ENCODE measurements at regions not wholly inside any gene's neighbourhood (a gene's known extent, or its start where the extent isn't known, plus 50 kb on each side); places are given as distances from the start of the nearest gene placed in this dataset.
"Not testable (repeated sequence)": the region's sequence is repeated elsewhere in the genome, so short reads cannot be mapped to it uniquely, and the experiment has no call there.

DNA sequence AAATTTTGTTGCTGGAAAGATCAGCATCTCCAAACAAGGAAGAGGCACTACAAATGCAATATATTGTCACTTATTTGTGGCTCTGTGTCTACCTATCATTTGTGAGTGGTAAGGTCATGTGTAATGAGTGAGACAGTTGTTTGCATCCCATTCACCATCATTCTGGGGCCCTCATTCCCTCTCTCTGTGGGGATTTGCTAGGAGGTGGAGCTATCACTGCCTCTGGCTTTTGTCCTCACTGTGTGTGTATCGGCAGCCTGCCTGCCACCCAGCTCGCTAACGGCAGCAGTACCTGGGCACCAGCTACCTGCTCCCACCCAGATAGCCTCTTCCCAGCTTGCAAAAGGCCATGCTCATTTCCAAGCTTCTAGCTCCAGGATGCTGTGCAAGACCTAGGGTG, 379.2 kb upstream of the ZFHX3 start:
- peak; percentile 44 for FAIRE-seq

DNA sequence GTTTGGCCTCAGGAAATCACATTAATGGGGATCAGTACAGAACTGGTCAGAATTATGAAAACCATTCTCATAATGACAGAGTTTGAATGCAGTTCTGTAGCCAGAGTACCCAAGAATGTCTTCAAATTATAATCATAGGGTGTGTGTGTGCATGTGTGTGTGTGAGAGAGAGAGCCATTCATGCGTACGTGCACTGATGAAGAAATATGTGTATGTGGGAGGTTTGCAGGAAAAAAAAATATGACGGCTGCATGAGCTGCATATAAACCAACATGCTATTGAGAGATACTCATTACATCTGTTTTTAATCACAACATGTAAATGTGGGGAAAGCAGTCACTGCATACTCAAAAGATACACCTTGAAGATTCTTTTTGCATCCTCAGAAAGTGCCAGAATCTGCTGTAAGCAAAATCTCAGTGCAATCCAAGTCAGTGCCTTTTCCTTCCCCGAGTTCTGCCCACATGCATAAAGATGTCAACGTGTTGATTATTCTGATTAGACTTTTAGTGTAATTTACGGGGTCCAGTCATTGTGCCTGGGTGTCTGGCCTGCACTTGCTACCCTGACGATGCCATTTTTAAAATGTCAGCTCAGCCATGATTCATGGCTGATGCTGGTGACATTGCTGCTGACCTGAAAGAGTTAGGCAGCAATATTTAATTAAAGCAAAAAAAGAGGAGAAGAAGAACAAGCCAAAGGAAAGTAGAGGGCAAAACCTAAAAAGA, 378.7 kb upstream of the ZFHX3 start:
- FAIRE-seq (no peak), DNase-seq (ENCODE audit: insufficient read length, low spot score) (no peak)

More for the DNA sequence above, 379.2 kb upstream of the ZFHX3 start:
- no peak for DNase-seq (ENCODE audit: insufficient read length, low spot score)

DNA sequence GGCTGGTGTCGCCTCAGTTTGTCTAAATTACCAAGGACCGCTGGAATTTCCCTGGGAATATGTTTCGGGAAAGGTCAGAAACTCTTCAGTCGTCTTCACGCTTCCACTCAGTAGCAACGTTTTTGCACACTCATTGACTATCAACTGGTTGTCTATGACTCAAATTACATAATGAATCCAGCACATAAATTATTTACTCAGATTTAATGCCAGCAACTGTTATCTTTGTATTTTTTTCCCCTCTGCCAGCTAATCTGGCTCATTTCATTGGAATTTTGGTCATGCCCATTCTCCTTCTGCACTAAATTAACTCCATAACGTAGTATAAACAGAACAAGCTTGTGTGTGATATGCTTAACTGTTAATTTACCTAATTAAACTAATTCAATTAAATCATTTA, 372.7 kb upstream of the ZFHX3 start:
- no peak for FAIRE-seq
- DNase-seq (ENCODE audit: insufficient read length, low spot score) = peak; percentile 22

DNA sequence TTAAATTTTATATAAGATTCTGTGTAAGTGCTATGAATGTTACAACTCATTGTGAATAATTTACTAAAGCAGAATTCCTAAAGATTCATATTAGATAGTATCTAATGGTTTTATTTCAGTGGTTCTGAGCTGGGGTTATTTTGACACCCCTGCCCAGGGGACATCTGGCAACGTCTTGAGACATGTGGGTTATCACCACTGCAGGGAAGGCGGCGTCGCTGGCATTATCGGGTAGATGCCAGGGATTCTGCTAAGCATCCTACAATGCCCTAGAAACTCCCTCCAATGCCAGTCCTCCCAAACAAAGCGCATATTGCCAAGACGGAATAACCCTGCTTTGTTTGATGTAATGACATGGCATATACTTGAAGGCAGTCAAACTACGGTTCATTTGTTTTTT, 372.3 kb upstream of the ZFHX3 start:
- no peak for DNase-seq (ENCODE audit: insufficient read length, low spot score)
- no peak for FAIRE-seq

DNA sequence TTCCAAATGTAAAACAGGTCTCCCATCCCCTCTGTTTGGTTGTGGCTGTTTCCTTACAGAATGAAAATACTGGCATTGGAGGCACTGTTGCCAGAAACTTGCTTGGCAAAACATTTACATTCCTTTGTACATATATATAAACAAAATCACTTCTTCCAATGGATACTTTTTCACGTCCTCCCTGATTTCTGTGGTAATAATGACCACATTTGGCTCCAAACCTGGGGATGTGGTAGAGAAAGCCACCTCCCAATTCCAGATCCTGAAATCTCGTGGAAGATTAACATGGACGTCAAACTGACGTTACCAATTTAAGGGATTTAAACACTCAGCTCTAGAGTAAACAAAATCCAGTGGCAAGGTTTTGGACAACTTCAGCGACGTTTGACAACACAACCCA, 370.8 kb upstream of the ZFHX3 start:
- no peak for FAIRE-seq
- no peak for DNase-seq (ENCODE audit: insufficient read length, low spot score)

DNA sequence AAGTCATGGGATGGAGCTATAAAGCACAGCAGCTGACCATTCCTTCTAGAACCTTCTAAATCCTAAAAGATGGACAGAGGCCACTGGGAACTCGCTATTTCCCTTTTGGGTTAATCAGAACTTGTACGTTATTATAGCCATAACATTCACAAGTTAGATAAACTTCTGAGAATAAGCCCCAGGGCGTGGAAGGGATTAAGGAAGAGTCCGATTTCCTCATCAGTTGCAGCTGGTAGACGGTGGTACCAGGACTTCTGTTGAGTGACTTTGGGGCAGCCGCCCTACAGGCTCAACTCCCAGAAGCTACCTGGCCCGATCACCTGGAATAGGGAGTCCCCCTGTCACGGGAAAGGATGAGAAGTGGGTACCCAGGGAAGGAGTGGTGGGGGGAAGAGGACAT, 370.1 kb upstream of the ZFHX3 start:
- FAIRE-seq (no peak), DNase-seq (ENCODE audit: insufficient read length, low spot score) (no peak)

DNA sequence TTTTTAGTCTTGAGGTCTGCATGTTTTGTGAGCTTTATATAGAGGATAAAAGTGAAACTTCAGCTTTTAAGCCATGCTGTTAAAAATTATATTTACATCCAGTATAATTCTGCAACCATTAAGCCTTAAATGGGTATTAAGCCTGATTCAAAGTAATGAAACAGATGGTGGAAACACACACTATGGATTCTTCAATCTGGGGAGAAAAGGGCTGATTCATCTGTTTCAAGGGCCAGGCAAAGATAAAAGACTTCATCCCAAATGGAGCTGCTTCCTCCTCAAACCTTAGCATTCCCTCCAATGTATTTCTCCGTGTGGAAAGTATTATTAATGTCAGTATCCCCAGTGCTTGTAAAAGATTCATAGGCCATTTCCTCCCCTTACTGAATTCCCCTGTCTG, 367.4 kb upstream of the ZFHX3 start:
- no peak for FAIRE-seq
- no peak for DNase-seq (ENCODE audit: insufficient read length, low spot score)

DNA sequence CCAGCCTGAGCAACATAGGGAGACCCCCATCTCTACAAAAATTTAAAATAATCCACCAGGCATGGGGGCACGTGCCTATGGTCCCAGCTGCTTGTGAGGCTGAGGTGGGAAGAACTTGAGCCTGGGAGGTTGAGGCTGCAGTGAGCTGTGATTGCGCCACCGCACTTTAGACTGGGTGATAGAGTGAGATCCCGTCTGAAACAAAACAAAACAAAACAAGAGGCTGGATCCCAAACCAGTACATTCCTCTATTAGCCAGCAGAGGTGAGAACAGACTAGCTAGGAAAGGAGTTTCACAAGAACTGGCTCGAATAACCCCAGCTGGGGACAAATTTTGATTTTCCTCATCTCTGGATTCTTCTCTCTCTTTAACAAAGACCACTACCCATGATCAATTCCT, 366.7 kb upstream of the ZFHX3 start:
- no peak for DNase-seq (ENCODE audit: insufficient read length, low spot score)
- FAIRE-seq = no peak

DNA sequence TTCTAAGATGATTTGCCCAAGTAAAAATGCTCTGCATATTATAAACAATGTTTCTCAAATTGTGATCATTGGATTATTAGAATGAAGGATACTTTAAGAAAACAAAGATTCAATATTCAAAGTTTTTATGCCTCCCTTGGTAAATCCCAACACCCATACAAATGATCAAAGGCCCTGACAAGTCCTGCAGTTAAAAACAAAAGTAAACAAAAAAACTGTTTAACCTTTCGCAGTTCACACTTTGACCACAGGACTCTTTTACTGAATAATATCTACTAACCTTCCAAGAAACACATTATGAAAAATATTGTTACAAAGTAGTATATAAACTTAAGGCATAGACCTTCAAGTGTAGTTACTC, 365.9 kb upstream of the ZFHX3 start:
- FAIRE-seq (no peak), DNase-seq (ENCODE audit: insufficient read length, low spot score) (no peak)

DNA sequence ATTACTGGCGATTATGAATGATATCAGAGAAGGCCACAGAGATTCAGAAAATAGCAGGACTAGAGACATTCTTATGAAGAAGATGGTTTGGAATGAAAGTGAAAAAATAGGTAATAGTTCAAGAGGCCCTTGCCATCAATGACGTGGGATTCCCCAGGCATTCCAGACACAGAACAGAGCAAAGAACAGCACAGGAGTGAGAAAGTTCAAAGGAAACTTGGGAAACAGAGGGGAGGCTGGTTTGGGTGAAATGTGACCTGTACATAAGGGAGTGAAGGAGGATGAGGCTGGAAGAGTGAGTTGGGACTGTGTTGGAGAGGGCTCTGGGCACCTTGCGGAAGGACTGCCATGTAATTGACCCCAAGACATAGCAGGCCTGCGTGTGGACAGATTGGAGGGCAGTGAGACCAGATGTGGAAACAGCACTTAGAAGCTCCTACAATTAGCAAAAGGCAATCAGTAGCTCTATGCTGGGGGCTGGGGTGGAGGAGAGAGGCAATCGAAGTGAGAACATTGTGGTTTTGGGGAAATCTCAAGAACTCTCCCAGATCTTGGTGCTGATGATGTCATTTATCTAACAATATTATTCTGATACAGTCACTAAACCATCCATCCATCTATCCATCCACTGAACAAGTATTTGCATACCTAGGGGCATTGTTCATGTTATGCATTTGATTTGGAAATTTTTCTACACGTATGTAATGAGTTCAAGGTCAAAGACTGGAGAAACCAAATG, 365.3 kb upstream of the ZFHX3 start:
- FAIRE-seq (no peak), DNase-seq (ENCODE audit: insufficient read length, low spot score) (no peak)

DNA sequence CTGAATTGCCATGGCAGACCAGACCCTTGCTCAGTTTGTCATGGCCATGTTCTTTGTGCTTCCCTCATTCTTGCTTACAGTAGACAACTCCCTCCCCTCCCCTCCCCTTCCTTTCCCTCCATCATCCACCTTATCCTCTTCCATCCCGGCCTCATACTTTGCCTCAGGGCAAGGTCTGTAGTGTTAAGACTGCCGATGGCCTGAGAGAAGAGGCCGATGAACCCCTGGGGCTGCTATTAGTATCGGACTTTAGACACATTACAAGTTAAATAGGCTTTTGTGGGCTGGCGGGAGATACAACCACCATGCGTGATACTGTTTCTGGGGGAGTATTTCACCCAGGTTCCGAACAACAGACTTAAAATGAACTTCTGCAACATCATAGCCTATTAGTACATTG, 364.5 kb upstream of the ZFHX3 start:
- DNase-seq (ENCODE audit: insufficient read length, low spot score) (no peak), FAIRE-seq (no peak)

DNA sequence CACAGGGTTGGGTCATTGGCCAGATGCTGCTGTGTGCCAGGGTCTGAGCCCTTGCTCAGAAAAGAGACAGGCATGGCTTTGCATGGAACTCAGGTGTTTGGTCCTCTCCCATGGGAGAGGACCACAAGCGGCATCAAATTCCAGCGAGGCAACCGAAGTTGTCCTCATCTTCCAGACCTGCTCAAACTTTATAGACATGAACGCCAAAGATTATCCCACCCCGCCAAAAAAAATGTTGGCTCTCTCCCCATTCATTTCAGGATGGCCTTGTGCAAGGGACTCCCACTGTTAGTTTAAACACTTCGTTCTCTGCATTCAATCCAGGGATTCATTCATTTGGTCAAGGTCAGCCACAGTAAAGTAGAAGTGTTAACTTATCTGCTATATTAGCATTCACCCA, 360.8 kb upstream of the ZFHX3 start:
- FAIRE-seq (no peak), DNase-seq (ENCODE audit: insufficient read length, low spot score) (no peak)

DNA sequence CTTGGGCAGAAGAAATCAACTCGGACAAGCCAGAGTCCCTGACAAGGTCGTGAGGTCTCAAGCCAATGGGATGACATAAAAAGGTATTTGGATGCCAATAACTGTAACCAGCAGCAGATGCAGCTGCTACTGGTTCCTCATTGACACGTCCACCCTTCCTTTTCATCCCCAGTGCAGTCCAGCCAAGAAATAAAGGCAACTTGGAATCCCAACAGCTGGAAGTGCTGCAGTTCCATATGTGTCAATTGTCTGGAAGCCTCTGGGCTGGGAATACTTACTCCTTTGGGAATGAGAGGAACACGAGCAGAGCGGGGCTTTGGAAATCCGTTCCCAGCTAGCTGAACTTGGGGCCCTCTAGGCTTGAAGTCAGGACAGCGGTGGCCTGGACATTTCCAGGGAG, 360.4 kb upstream of the ZFHX3 start:
- no peak for DNase-seq (ENCODE audit: insufficient read length, low spot score)
- FAIRE-seq = no peak

DNA sequence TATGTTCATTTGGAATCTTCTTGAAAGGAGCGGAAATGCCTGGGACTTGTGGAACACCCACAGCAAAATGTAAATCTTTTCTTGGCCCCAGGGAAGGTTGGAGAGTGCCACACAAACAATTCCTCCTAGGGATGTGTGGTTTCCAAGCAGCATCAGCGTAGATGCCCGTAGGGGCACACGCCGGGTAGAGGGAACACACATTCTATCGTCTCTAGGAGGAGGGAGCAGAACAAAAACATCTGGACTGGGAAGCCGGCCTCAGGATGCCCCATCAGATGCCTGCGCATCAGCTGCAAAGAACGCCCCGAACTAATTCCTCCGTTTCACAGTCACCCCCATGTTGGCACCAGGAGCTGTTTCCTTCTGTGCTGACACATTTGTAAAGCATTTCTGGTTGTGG, 357.9 kb upstream of the ZFHX3 start:
- FAIRE-seq = no peak

DNA sequence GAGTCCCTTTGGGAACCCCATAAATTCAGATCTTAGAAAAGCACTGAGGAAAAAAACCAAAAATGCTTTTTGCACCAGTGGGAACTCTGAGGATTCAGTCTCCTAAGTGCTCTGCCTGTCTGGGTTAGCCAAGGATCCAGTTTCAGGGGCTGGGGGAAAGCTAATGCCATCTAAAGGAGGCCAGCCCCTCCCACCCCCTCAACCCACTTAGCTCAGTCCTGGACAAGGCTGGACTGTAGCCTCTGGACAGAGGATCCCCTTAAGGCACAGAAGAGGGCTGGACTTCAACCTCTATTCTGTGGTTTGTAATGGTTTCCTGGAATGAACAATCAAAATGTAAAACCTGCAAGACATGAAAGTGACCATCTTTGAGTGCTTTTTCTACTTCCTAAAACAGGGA, 356.1 kb upstream of the ZFHX3 start:
- FAIRE-seq (no peak), DNase-seq (ENCODE audit: insufficient read length, low spot score) (no peak)

More for the DNA sequence above, 357.9 kb upstream of the ZFHX3 start:
- DNase-seq (ENCODE audit: insufficient read length, low spot score) = no peak

DNA sequence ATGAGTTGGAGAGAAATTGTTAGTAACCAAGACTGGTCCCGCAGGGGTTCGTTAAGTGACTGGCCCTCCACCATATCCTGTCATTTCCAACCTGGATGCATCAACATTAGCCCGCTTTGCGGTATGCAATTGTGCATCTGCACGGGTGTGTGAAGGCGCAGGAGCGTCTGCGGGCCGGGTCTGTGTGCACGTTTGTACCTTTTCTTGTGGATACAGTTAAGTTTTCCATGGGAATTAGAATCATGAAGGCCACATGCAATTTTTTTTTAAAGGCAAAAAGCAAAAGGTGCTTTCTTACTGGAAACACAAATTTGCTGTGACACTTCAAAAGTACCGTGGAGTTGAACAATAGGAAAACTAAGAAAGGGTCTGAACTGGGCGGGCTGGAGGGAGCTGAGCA, 355.4 kb upstream of the ZFHX3 start:
- no peak for DNase-seq (ENCODE audit: insufficient read length, low spot score)
- FAIRE-seq = no peak

DNA sequence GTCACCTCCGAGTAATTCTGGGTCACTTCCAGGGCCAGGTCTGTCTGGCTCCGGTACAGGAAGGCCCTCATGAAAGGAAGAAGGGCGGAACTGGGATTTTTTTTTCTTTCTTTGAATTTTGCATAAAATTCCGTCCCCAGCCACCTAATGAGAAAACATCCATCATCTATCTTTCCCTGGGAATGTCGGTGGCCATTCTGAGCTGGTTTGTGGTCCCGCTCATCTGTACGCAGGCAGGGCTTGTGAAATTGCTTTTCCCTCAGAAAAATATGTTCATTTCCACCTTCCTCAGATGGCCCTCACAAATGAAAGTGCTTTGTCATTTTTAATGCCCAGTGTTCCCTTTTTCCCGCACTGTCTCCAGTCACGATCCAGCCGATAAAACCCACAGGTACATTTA, 353.0 kb upstream of the ZFHX3 start:
- DNase-seq (ENCODE audit: insufficient read length, low spot score) (no peak), FAIRE-seq (no peak)

DNA sequence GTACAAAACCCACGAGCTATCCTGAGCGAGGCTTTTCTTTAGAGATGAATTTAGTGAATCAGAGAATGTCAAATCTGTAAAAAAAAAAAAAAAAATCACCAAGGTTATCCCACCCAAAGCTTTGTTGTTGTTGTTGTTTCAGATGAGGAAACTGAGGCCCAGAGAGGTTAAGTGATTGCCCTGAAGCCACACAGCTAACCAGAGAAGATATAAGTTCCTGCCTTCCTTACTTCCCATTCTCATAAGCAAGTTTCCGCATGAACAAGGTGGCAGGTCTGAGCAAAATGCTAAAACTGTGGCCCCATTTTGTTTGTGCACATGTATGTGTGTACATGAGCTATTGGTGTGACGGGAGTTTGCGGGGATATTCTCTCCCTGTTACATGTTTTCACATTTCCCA, 352.1 kb upstream of the ZFHX3 start:
- no peak for DNase-seq (ENCODE audit: insufficient read length, low spot score)
- no peak for FAIRE-seq

DNA sequence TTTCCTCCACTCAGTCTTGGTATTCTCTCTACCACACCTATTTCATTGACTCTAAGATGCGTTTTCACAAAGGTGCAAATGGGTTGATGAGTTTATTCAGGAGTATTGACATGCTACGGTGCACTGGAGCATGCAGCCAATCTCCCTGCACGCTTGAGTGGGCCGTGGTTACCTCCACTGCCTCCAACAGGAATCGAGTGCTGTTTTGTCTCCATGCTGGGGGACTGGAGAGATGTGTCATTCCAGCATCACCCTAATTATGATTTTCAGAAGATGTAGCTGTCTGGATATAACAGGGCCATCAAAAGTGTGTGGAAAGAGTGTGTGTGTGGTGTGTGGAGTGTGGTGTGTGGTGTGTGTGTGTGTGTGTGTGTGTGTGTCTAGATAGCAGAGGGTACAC, 351.6 kb upstream of the ZFHX3 start:
- DNase-seq (ENCODE audit: insufficient read length, low spot score) = no peak
- peak; percentile 78 for FAIRE-seq

DNA sequence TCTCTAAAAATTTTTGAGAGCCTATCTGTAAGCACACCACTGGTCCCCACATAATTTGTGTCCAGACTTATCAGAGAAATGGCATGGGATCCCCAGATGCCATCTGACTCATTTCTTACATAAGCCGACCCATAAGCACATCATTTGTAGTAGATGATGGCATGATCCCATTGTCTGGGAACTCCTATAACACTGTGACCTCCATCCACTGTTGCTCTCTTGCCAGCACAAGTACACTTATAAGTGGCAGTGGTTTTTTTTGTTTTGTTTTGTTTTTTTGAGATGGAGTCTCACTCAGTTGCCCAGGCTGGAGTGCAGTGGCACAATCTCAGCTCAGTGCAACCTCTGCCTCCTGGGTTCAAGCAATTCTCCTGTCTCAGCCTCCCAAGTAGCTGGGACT, 350.7 kb upstream of the ZFHX3 start:
- not testable (repeated sequence) for FAIRE-seq; DNase-seq (ENCODE audit: insufficient read length, low spot score)

DNA sequence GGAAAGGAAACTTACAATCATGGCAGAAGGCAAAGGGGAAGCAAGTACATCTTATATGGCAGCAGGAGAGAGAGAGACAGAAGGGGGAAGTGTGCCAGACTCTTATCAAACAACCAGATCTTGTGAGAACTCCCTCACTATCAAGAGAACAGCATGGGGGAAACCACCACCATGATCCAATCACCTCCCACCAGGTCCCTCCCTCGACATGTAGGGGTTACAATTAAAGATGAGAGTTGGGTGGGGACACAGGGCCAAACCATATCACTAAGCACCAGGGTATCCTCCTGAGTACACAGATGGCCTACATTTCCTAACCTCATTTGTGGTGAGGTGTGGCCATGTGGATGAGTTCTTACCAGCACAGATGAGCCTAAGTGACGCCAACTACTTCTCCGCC, 348.6 kb upstream of the ZFHX3 start:
- no peak for FAIRE-seq

DNA sequence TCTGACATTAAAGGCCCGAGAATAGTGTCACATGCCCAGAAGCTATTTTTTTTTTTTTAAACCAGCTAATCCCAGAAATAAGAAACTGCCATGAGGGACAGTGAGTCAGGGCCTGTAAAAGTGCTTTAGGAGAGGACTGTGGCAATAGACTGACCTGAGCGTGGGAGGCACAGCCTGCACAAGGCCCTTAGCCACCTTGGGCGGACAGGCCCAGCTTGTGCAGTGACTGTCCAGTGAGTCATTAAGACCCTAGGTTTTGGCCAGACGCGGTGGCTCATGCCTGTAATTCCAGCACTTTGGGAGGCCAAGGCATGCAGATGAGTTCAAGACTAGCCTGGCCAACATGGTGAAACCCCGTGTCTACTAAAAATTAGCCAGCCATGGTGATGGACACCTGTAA, 343.0 kb upstream of the ZFHX3 start:
- peak; percentile 81 for FAIRE-seq
- DNase-seq (ENCODE audit: insufficient read length, low spot score) = peak; percentile 61

More for the DNA sequence above, 348.6 kb upstream of the ZFHX3 start:
- DNase-seq (ENCODE audit: insufficient read length, low spot score) = no peak

DNA sequence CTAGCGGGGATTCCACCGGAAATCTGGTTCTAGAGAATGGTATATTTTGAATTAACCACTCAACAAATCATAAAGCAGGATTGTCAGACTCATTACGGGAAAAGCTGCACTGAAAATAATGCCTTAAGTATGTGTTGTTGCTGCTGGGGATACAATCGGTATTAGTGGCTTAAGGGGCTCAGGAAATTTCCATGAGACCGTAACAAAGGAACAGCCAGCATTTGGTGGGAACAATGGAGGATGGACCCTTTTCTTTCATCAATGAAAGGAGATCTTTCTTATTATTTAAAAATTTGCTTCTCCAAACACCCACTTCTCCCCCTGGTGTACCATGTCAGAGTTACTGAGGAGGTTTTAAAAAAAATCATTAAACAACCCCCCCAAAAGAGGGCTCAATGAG, 342.6 kb upstream of the ZFHX3 start:
- DNase-seq (ENCODE audit: insufficient read length, low spot score) = no peak
- no peak for FAIRE-seq
